Stomach (tissue), 8 donors: ENCODE measurements at regions not wholly inside any gene's neighbourhood (a gene's known extent, or its start where the extent isn't known, plus 50 kb on each side); places are given as distances from the start of the nearest gene placed in this dataset.

Experiments
- DNase-seq, 2 donors: peaks; one replicate each; pipeline versions ENCODE4 v3.0.0 to v3.0.0-alpha.2; 2013 to 2019
- H3K27ac ChIP-seq, 5 donors: fragments of 200-600 bp in 4 of 5; sonication (generic) in 4 of 5; one replicate each; pipeline ENCODE4 v1.5.1; 2013 to 2019; ENCODE audit warnings: mild to moderate bottlenecking in 1 of 5, moderate library complexity in 1 of 5
- H3K27me3 ChIP-seq, 3 donors: fragments of 200-600 bp; sonication (generic); one replicate each; pipeline ENCODE4 v1.5.1; 2017 to 2019; ENCODE audit warnings: mixed run types in 1 of 3
- H3K36me3 ChIP-seq, 4 donors: fragments of 200-600 bp; sonication (generic); 1 replicate in 3 of 4; 2 replicates in 1 of 4; pipeline ENCODE4 v1.5.1; 2016 to 2019
- H3K4me1 ChIP-seq, 4 donors: fragments of 200-600 bp; sonication (generic); one replicate each; pipeline ENCODE4 v1.5.1; 2016 to 2019
- H3K4me3 ChIP-seq, 4 donors: fragments of 200-600 bp; sonication (generic) in 3 of 4; one replicate each; pipeline ENCODE4 v1.5.1; 2016 to 2019; ENCODE audit warnings: mild to moderate bottlenecking in 1 of 4
- H3K9me3 ChIP-seq, 4 donors: fragments of 200-600 bp; sonication (generic); one replicate each; pipeline ENCODE4 v1.5.1; 2016 to 2019
- CTCF ChIP-seq, 7 experiments: fragments of 450-650 bp in 4 of 7; fragments of 200-600 bp in 3 of 7; sonication (generic) in 3 of 7; IDR thresholded peaks; one replicate each; pipeline ENCODE4 v1.5.1; 2016 to 2019; ENCODE audit warnings: antibody characterized with exemption in 7 of 7, control low read depth in 2 of 7, mild to moderate bottlenecking in 1 of 7
- EP300 ChIP-seq: sonication (generic); formaldehyde crosslinking; IDR thresholded peaks from one replicate; pipeline ENCODE4 v1.6.1; 2017; ENCODE audit warnings: antibody characterized with exemption
- POLR2A ChIP-seq, 4 donors: fragments of 450-650 bp; IDR thresholded peaks; one replicate each; pipeline ENCODE4 v1.6.1; 2016; ENCODE audit warnings: antibody characterized with exemption in 4 of 4, control low read depth in 2 of 4, mild to moderate bottlenecking in 1 of 4, moderate library complexity in 1 of 4
- POLR2AphosphoS5 ChIP-seq, 3 donors: sonication (generic); formaldehyde crosslinking; IDR thresholded peaks; one replicate each; pipeline ENCODE4 v1.6.1; 2016; ENCODE audit warnings: antibody characterized with exemption in 3 of 3
- WGBS, 5 donors: extraction: QIAGEN DNeasy Blood & Tissue Kit in 3 of 5; methylation state at CpG; one replicate each; pipeline versions ENCODE4 v1.1.5 to v1.1.7; 2013 to 2018; 5-methylcytosine and 5-hydroxymethylcytosine counted together
- intact Hi-C: fragments of 100-400 bp; cut with DNase I; formaldehyde crosslinking; loops from one replicate; pipeline ENCODE4 v1.15.1; 2023; ENCODE audit warnings: low total_unique reads
- donor health status: healthy with polysubstance abuse.
- donor health status: Bipolar disorder and iron deficiency.
- donor health status: healthy.

- TF ChIP-seq POLR2AphosphoS5 (IDR thresholded peaks at IDR 0.05): no peak
- TF ChIP-seq EP300: no peak
- no peak for TF ChIP-seq POLR2A (IDR thresholded peaks at IDR 0.05)
- TF ChIP-seq CTCF (IDR thresholded peaks at IDR 0.05): no peak
- intact Hi-C loops: no loop called here
- DNase-seq: no peak
- Histone ChIP-seq H3K27me3 (no peaks in the 10 kb centered on the region), H3K9me3 (peaks cover 0 to 5% (median 0%) of the 10 kb centered on the region in 4 donors), H3K4me3 (no peak overlapping the region), H3K27ac (no peak overlapping the region), H3K36me3 (no peaks in the 10 kb centered on the region), H3K4me1 (no peaks in the 10 kb centered on the region)
- WGBS, 5 donors: 29 to 65% (median 47%) methylated on average over 2 of the region's 2 CpGs
Measured at GRCh38 chr5:40365342-40366330, 314.1 kb upstream of the PTGER4 start.

- DNase-seq: no peak
- no peaks in the 10 kb centered on the region for H3K4me1 ChIP-seq
- no peaks in the 10 kb centered on the region for H3K9me3 ChIP-seq
- H3K36me3 ChIP-seq: no peaks in the 10 kb centered on the region
- 92 to 100% (median 96%) methylated on average over 3 of the region's 3 CpGs for WGBS, 5 donors
- H3K27me3 ChIP-seq: no peaks in the 10 kb centered on the region
- intact Hi-C loops: no loop called here
- TF ChIP-seq CTCF (IDR thresholded peaks at IDR 0.05) (no peak), POLR2A (IDR thresholded peaks at IDR 0.05) (no peak), EP300 (no peak), POLR2AphosphoS5 (IDR thresholded peaks at IDR 0.05) (no peak)
- H3K27ac ChIP-seq: no peak overlapping the region
- no peak overlapping the region for H3K4me3 ChIP-seq
Measured at GRCh38 chr5:40364441-40364840, 315.3 kb upstream of the PTGER4 start.

GRCh38 chr5:40361378-40361777 lies 318.3 kb upstream of the PTGER4 start:
- intact Hi-C loops: no loop called here
- no peak overlapping the region for H3K27ac ChIP-seq
- no peak overlapping the region for H3K4me3 ChIP-seq
- no peak for DNase-seq
- H3K9me3 ChIP-seq: no peaks in the 10 kb centered on the region
- TF ChIP-seq CTCF (IDR thresholded peaks at IDR 0.05) (no peak), POLR2A (IDR thresholded peaks at IDR 0.05) (no peak)
- WGBS, 5 donors: 68 to 92% (median 83%) methylated on average over 2 of the region's 2 CpGs
- no peaks in the 10 kb centered on the region for H3K36me3 ChIP-seq
- peaks cover 0 to 12% (median 5%) of the 10 kb centered on the region in 4 donors for H3K4me1 ChIP-seq
- H3K27me3 ChIP-seq: no peaks in the 10 kb centered on the region

- Histone ChIP-seq H3K4me3 (no peak overlapping the region), H3K9me3 (no peaks in the 10 kb centered on the region), H3K27ac (no peak overlapping the region), H3K27me3 (no peaks in the 10 kb centered on the region), H3K36me3 (no peaks in the 10 kb centered on the region), H3K4me1 (peaks cover 0 to 15% (median 6%) of the 10 kb centered on the region in 4 donors)
- TF ChIP-seq CTCF (IDR thresholded peaks at IDR 0.05): no peak
- no peak for TF ChIP-seq EP300
- no peak for TF ChIP-seq POLR2A (IDR thresholded peaks at IDR 0.05)
- no peak for DNase-seq
- WGBS, 5 donors: 37 to 64% (median 55%) methylated on average over 2 of the region's 2 CpGs
- intact Hi-C loops: no loop called here
Measured at GRCh38 chr5:40360685-40361084, 319.0 kb upstream of the PTGER4 start.
